ENCODE measurements at regions not wholly inside any gene's neighbourhood (a gene's known extent, or its start where the extent isn't known, plus 50 kb on each side); places are given as distances from the start of the nearest gene placed in this dataset.

GRCh38 chrX:98068024-98068580, 1184.4 kb downstream of the RPA4 start:
- no peak overlapping the region for H3K4me3 ChIP-seq (ENCODE audit: low read depth, low read length, poor library complexity, severe bottlenecking)
- H3K9me3 ChIP-seq (ENCODE audit: low read depth, low read length, poor library complexity, severe bottlenecking): no peaks in the 10 kb centered on the region
- BruUV-seq (replicated peaks): no TSS peak
- ChIA-PET POLR2A (ENCODE audit: low non-redundant PET) (no interaction called here), CTCF (no interaction called here)
- TF ChIP-seq, protein P1, sequence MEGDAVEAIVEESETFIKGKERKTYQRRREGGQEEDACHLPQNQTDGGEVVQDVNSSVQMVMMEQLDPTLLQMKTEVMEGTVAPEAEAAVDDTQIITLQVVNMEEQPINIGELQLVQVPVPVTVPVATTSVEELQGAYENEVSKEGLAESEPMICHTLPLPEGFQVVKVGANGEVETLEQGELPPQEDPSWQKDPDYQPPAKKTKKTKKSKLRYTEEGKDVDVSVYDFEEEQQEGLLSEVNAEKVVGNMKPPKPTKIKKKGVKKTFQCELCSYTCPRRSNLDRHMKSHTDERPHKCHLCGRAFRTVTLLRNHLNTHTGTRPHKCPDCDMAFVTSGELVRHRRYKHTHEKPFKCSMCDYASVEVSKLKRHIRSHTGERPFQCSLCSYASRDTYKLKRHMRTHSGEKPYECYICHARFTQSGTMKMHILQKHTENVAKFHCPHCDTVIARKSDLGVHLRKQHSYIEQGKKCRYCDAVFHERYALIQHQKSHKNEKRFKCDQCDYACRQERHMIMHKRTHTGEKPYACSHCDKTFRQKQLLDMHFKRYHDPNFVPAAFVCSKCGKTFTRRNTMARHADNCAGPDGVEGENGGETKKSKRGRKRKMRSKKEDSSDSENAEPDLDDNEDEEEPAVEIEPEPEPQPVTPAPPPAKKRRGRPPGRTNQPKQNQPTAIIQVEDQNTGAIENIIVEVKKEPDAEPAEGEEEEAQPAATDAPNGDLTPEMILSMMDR (conservative IDR thresholded peaks at IDR 0.05; ENCODE audit: low read depth, low read length): no peak
- TF ChIP-seq EZH2 (IDR thresholded peaks at IDR 0.05; ENCODE audit: borderline replicate concordance, low read depth, low read length, poor library complexity, severe bottlenecking): no peak
- DNase-seq (ENCODE audit: low spot score): no peak
- no peaks in the 10 kb centered on the region for H3K27me3 ChIP-seq (replicated peaks; ENCODE audit: insufficient read depth, low read depth, low read length, poor library complexity)
- H3K36me3 ChIP-seq (ENCODE audit: insufficient read depth, low read length, poor library complexity, severe bottlenecking): no peaks in the 10 kb centered on the region
- H3K4me1 ChIP-seq (ENCODE audit: insufficient read depth, low read length, poor library complexity, severe bottlenecking): no peaks in the 10 kb centered on the region
- H3K27ac ChIP-seq (ENCODE audit: low read depth, low read length, poor library complexity, severe bottlenecking): no peak overlapping the region
- intact Hi-C loops (cut with micrococcal nuclease; ENCODE audit: unreplicated experiment): no loop called here

GRCh38 chrX:98071331-98071730, 1187.6 kb downstream of the RPA4 start:
- BruUV-seq (replicated peaks): no TSS peak
- Histone ChIP-seq H3K9me3 (ENCODE audit: low read depth, low read length, poor library complexity, severe bottlenecking) (no peaks in the 10 kb centered on the region), H3K4me1 (ENCODE audit: insufficient read depth, low read length, poor library complexity, severe bottlenecking) (no peaks in the 10 kb centered on the region), H3K27me3 (replicated peaks; ENCODE audit: insufficient read depth, low read depth, low read length, poor library complexity) (no peaks in the 10 kb centered on the region), H3K4me3 (ENCODE audit: low read depth, low read length, poor library complexity, severe bottlenecking) (no peak overlapping the region), H3K27ac (ENCODE audit: low read depth, low read length, poor library complexity, severe bottlenecking) (no peak overlapping the region), H3K36me3 (ENCODE audit: insufficient read depth, low read length, poor library complexity, severe bottlenecking) (no peaks in the 10 kb centered on the region)
- ChIA-PET POLR2A (ENCODE audit: low non-redundant PET) (no interaction called here), CTCF (no interaction called here)
- no peak for DNase-seq (ENCODE audit: low spot score)
- intact Hi-C loops (cut with micrococcal nuclease; ENCODE audit: unreplicated experiment): no loop called here
- TF ChIP-seq EZH2 (IDR thresholded peaks at IDR 0.05; ENCODE audit: borderline replicate concordance, low read depth, low read length, poor library complexity, severe bottlenecking): no peak
- TF ChIP-seq, protein P1 (conservative IDR thresholded peaks at IDR 0.05; ENCODE audit: low read depth, low read length): no peak

DNA sequence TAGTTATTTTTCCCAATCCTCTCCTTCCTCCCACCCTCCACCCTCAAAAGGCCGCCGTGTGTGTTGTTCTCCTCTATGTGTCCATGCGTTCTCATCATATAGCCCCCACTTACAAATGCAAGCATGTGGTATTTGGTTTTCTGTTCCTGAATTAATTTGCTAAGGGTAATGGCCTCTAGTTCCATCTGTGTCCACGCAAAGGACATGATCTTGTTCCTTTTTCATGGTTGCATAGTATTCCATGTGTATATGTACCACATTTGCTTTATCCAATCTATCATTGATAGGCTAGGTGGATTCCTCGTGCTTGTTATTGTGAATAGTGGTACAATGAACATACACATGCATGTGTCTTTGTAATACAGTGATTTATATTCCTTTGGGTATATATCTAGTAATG, 1193.7 kb downstream of the RPA4 start:
- intact Hi-C loops (cut with micrococcal nuclease; ENCODE audit: unreplicated experiment): no loop called here
- TF ChIP-seq, protein P1 (conservative IDR thresholded peaks at IDR 0.05; ENCODE audit: low read depth, low read length): no peak
- TF ChIP-seq EZH2 (IDR thresholded peaks at IDR 0.05; ENCODE audit: borderline replicate concordance, low read depth, low read length, poor library complexity, severe bottlenecking): no peak
- ChIA-PET CTCF (no interaction called here), POLR2A (ENCODE audit: low non-redundant PET) (no interaction called here)
- no TSS peak for BruUV-seq (replicated peaks)
- no peak for DNase-seq (ENCODE audit: low spot score)
- H3K4me1 ChIP-seq (ENCODE audit: insufficient read depth, low read length, poor library complexity, severe bottlenecking): no peaks in the 10 kb centered on the region
- no peaks in the 10 kb centered on the region for H3K36me3 ChIP-seq (ENCODE audit: insufficient read depth, low read length, poor library complexity, severe bottlenecking)
- no peak overlapping the region for H3K27ac ChIP-seq (ENCODE audit: low read depth, low read length, poor library complexity, severe bottlenecking)
- H3K9me3 ChIP-seq (ENCODE audit: low read depth, low read length, poor library complexity, severe bottlenecking): peaks cover 7% of the 10 kb centered on the region
- H3K4me3 ChIP-seq (ENCODE audit: low read depth, low read length, poor library complexity, severe bottlenecking): no peak overlapping the region
- no peaks in the 10 kb centered on the region for H3K27me3 ChIP-seq (replicated peaks; ENCODE audit: insufficient read depth, low read depth, low read length, poor library complexity)
